ENCODE measurements at regions not wholly inside any gene's neighbourhood (a gene's known extent, or its start where the extent isn't known, plus 50 kb on each side); places are given as distances from the start of the nearest gene placed in this dataset.

DNA sequence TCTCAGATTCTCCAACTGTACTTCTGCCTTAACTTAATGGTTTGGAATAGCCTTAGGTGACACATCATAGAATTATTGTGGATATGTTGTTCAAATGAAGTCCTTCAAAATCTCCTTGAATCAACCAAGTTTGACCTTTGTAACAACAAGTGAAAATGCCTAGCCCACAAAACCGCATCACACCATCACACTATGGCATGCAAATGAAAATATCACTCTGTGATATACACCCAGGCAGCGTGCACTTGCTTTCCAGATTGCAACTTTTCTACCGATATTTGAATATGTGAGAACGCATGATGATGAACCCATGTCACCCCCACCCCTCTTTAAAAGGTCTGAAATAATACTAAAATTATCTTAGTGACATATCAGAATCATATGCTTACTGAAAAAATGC is 656.7 kb downstream of the GABRG1 start:
- DNase-seq (ENCODE audit: low read depth, low spot score), result no peak
- Histone ChIP-seq H3K79me2 (ENCODE audit: control insufficient read depth, insufficient read depth, low read length) (no peaks in the 10 kb centered on the region), H3K27me3 (replicated peaks in 1 of 2; ENCODE audit: control insufficient read depth in 2 of 2, insufficient read depth in 2 of 2, low read length in 1 of 2) (no peaks in the 10 kb centered on the region), H3K4me3 (no peak overlapping the region), H3K4me2 (ENCODE audit: control insufficient read depth, insufficient read depth) (no peak overlapping the region), H4K20me1 (ENCODE audit: control insufficient read depth, insufficient read depth) (no peaks in the 10 kb centered on the region), H3K9ac (ENCODE audit: control insufficient read depth, insufficient read depth, low read length) (no peak overlapping the region), H3K36me3 (ENCODE audit: control insufficient read depth in 2 of 2, insufficient read depth in 2 of 2, low read length in 1 of 2) (no peaks in the 10 kb centered on the region), H3K9me3 (replicated peaks; ENCODE audit: control insufficient read depth, insufficient read depth, low read length) (no peaks in the 10 kb centered on the region), H3K4me1 (ENCODE audit: control insufficient read depth, insufficient read depth, low read length) (no peaks in the 10 kb centered on the region), H3K27ac (ENCODE audit: control insufficient read depth, insufficient read depth) (no peak overlapping the region), H2AFZ (ENCODE audit: control insufficient read depth, low read depth, low read length) (no peak overlapping the region)
- WGBS (ENCODE audit: insufficient coverage, insufficient replicate concordance, low lambda C conversion rate, missing lambda C conversion rate), result 26% methylated on average over 4 of the region's 4 CpGs
- intact Hi-C loops (cut with micrococcal nuclease; ENCODE audit: unreplicated experiment), result no loop called here
- in situ Hi-C loops (cut with MboI), result loop anchor here (25.0 kb wide), 1 partner anchor 795 kb away; no protein-coding TSS in a partner anchor
- BruUV-seq (replicated peaks), result no TSS peak
- ATAC-seq, result no peak
- RAD21 ChIA-PET (ENCODE audit: unreplicated experiment), result no interaction called here
- FAIRE-seq, result no peak
- POLR2A ChIA-PET, result no interaction called here
- SMC1A ChIA-PET (ENCODE audit: uncharacterized antibody, unreplicated experiment), result no interaction called here
- CTCF ChIA-PET, result no interaction called here
- TF ChIP-seq FOS (IDR thresholded peaks at IDR 0.05; ENCODE audit: borderline replicate concordance, extremely low read depth, insufficient read length), result no peak
- no peak for TF ChIP-seq SREBF2 (IDR thresholded peaks at IDR 0.05; ENCODE audit: low read length)
- TF ChIP-seq, protein P1, sequence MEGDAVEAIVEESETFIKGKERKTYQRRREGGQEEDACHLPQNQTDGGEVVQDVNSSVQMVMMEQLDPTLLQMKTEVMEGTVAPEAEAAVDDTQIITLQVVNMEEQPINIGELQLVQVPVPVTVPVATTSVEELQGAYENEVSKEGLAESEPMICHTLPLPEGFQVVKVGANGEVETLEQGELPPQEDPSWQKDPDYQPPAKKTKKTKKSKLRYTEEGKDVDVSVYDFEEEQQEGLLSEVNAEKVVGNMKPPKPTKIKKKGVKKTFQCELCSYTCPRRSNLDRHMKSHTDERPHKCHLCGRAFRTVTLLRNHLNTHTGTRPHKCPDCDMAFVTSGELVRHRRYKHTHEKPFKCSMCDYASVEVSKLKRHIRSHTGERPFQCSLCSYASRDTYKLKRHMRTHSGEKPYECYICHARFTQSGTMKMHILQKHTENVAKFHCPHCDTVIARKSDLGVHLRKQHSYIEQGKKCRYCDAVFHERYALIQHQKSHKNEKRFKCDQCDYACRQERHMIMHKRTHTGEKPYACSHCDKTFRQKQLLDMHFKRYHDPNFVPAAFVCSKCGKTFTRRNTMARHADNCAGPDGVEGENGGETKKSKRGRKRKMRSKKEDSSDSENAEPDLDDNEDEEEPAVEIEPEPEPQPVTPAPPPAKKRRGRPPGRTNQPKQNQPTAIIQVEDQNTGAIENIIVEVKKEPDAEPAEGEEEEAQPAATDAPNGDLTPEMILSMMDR (IDR thresholded peaks at IDR 0.05 in 2 of 3, conservative IDR thresholded peaks at IDR 0.05 in 1 of 3; ENCODE audit: control insufficient read depth in 2 of 3, extremely low read depth in 1 of 3, insufficient read depth in 1 of 3, low read depth in 3 of 3, low read length in 3 of 3), result no peak
- TF ChIP-seq MTA2 (IDR thresholded peaks at IDR 0.05; ENCODE audit: low read depth), result no peak
- TF ChIP-seq RFX5 (IDR thresholded peaks at IDR 0.05; ENCODE audit: low read depth, low read length), result no peak
- no peak for TF ChIP-seq KLF5 (IDR thresholded peaks at IDR 0.05; ENCODE audit: partially characterized antibody)
- TF ChIP-seq CBFB (IDR thresholded peaks at IDR 0.05; ENCODE audit: low read depth), result no peak
- TF ChIP-seq, protein P2, sequence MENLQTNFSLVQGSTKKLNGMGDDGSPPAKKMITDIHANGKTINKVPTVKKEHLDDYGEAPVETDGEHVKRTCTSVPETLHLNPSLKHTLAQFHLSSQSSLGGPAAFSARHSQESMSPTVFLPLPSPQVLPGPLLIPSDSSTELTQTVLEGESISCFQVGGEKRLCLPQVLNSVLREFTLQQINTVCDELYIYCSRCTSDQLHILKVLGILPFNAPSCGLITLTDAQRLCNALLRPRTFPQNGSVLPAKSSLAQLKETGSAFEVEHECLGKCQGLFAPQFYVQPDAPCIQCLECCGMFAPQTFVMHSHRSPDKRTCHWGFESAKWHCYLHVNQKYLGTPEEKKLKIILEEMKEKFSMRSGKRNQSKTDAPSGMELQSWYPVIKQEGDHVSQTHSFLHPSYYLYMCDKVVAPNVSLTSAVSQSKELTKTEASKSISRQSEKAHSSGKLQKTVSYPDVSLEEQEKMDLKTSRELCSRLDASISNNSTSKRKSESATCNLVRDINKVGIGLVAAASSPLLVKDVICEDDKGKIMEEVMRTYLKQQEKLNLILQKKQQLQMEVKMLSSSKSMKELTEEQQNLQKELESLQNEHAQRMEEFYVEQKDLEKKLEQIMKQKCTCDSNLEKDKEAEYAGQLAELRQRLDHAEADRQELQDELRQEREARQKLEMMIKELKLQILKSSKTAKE (IDR thresholded peaks at IDR 0.05; ENCODE audit: low read depth, poor library complexity, severe bottlenecking), result no peak
- TF ChIP-seq ZNF622 (IDR thresholded peaks at IDR 0.05), result no peak
- no peak for TF ChIP-seq STAT1 (conservative IDR thresholded peaks at IDR 0.05)
- no peak for TF ChIP-seq ZBED1 (IDR thresholded peaks at IDR 0.05; ENCODE audit: borderline replicate concordance)
- TF ChIP-seq, protein P3, sequence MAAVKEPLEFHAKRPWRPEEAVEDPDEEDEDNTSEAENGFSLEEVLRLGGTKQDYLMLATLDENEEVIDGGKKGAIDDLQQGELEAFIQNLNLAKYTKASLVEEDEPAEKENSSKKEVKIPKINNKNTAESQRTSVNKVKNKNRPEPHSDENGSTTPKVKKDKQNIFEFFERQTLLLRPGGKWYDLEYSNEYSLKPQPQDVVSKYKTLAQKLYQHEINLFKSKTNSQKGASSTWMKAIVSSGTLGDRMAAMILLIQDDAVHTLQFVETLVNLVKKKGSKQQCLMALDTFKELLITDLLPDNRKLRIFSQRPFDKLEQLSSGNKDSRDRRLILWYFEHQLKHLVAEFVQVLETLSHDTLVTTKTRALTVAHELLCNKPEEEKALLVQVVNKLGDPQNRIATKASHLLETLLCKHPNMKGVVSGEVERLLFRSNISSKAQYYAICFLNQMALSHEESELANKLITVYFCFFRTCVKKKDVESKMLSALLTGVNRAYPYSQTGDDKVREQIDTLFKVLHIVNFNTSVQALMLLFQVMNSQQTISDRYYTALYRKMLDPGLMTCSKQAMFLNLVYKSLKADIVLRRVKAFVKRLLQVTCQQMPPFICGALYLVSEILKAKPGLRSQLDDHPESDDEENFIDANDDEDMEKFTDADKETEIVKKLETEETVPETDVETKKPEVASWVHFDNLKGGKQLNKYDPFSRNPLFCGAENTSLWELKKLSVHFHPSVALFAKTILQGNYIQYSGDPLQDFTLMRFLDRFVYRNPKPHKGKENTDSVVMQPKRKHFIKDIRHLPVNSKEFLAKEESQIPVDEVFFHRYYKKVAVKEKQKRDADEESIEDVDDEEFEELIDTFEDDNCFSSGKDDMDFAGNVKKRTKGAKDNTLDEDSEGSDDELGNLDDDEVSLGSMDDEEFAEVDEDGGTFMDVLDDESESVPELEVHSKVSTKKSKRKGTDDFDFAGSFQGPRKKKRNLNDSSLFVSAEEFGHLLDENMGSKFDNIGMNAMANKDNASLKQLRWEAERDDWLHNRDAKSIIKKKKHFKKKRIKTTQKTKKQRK (IDR thresholded peaks at IDR 0.05; ENCODE audit: low read depth, low read length), result no peak
- TF ChIP-seq, protein P4, sequence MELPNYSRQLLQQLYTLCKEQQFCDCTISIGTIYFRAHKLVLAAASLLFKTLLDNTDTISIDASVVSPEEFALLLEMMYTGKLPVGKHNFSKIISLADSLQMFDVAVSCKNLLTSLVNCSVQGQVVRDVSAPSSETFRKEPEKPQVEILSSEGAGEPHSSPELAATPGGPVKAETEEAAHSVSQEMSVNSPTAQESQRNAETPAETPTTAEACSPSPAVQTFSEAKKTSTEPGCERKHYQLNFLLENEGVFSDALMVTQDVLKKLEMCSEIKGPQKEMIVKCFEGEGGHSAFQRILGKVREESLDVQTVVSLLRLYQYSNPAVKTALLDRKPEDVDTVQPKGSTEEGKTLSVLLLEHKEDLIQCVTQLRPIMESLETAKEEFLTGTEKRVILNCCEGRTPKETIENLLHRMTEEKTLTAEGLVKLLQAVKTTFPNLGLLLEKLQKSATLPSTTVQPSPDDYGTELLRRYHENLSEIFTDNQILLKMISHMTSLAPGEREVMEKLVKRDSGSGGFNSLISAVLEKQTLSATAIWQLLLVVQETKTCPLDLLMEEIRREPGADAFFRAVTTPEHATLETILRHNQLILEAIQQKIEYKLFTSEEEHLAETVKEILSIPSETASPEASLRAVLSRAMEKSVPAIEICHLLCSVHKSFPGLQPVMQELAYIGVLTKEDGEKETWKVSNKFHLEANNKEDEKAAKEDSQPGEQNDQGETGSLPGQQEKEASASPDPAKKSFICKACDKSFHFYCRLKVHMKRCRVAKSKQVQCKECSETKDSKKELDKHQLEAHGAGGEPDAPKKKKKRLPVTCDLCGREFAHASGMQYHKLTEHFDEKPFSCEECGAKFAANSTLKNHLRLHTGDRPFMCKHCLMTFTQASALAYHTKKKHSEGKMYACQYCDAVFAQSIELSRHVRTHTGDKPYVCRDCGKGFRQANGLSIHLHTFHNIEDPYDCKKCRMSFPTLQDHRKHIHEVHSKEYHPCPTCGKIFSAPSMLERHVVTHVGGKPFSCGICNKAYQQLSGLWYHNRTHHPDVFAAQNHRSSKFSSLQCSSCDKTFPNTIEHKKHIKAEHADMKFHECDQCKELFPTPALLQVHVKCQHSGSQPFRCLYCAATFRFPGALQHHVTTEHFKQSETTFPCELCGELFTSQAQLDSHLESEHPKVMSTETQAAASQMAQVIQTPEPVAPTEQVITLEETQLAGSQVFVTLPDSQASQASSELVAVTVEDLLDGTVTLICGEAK (IDR thresholded peaks at IDR 0.05; ENCODE audit: borderline replicate concordance), result no peak
- TF ChIP-seq ZNF384 (IDR thresholded peaks at IDR 0.05; ENCODE audit: borderline replicate concordance, low read depth, low read length), result no peak

Data from GM12878 (cell line).